ENCODE measurements at regions not wholly inside any gene's neighbourhood (a gene's known extent, or its start where the extent isn't known, plus 50 kb on each side); places are given as distances from the start of the nearest gene placed in this dataset.

DNA sequence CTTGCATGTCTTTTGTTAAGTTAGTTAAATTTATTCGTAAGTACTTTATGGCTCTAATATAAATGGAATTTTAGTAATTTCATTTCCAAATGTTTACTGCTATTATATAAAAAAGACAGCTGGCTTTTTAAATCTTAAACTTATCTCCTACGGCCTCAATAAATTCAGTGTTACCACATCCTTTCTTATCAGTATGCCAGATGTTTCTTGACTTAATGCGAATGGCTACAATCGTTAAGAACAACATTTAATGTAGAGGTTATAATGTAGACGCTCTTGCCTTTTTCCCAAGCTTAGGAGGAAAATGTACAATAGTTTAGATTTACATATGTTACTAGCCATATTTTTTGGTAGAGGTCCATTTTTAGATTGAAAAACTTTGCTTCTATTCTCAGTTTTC, 659.4 kb downstream of the TENT5A start:
- no peak for TF ChIP-seq CTCF (IDR thresholded peaks at IDR 0.05; ENCODE audit: borderline replicate concordance, insufficient read depth, low read depth, low read length)
- H3K4me3 ChIP-seq (ENCODE audit: low read depth, low read length), result no peak overlapping the region

DNA sequence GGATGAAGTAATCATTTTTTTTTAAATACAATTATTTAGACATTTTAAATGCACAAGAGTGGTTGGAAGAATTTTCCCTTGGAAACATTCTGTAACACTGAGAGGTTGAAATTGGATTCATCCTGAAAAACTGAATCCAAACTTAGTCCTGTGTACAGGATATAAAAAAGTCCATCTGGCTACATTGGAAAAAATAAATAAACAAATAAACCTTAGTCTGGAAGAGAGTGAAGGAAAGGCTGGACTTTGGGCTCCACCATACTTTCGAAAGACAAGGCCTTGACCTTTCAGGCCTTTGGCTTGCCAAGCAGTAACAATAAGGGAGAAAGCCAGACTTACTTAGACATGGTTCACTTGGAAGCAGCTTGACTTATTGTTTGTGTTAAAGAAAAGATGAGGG, 664.3 kb downstream of the TENT5A start:
- TF ChIP-seq CTCF (IDR thresholded peaks at IDR 0.05; ENCODE audit: borderline replicate concordance, insufficient read depth, low read depth, low read length), result no peak

GRCh38 chr6:81086991-81087390, 665.5 kb downstream of the TENT5A start:
- no peak for TF ChIP-seq CTCF (IDR thresholded peaks at IDR 0.05; ENCODE audit: borderline replicate concordance, insufficient read depth, low read depth, low read length)
- no peak overlapping the region for H3K4me3 ChIP-seq (ENCODE audit: low read depth, low read length)

More for the DNA sequence above, 664.3 kb downstream of the TENT5A start:
- no peak overlapping the region for H3K4me3 ChIP-seq (ENCODE audit: low read depth, low read length)

DNA sequence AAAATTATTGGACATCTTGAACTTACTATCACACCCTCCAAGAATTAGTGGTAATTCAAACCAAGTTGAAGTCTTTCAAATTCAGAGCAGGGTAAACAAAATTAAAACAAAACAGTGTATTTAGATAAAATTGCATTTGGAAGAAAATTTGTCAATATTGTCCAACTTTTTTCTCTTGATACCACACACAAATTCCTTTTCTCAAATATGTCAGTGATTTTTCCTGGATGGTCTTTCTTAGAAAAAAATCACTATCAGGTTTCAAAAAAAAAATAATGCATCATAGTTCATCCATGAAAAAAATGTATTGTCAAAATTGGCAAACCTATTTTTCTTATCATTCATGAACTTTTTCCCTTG, 667.1 kb downstream of the TENT5A start:
- H3K4me3 ChIP-seq (ENCODE audit: low read depth, low read length), result no peak overlapping the region
- no peak for TF ChIP-seq CTCF (IDR thresholded peaks at IDR 0.05; ENCODE audit: borderline replicate concordance, insufficient read depth, low read depth, low read length)

DNA sequence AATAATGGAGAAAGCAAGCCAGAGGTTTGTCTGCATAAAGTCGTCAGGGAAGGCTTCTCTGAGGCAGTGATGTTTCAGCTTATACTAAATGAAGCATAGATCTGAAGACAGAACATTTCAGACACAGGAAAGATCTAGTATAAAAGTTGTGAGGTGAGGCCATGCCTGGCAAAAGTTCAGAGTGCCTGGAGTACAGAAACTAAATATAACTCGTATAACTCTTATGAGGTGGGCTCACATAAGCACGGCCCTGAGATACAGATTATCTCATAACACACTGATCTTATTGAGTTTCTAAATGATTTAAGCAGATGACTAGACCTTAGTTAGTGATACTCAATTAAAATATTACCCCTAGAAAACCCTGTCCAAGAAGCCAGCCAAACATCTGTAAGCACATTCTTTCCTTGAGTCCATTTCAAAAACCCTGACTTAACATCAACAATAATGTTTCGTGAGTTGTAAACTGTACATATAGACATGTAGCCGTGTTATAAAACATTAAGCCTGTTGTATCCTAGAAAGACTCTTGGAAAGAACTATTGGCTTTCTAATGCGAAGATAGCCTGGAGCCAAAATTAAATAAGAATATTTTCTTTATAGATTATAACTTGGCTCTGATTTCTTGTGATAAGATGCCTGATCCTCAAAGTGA, 667.6 kb downstream of the TENT5A start:
- H3K4me3 ChIP-seq (ENCODE audit: low read depth, low read length), result no peak overlapping the region
- TF ChIP-seq CTCF (IDR thresholded peaks at IDR 0.05; ENCODE audit: borderline replicate concordance, insufficient read depth, low read depth, low read length), result no peak

DNA sequence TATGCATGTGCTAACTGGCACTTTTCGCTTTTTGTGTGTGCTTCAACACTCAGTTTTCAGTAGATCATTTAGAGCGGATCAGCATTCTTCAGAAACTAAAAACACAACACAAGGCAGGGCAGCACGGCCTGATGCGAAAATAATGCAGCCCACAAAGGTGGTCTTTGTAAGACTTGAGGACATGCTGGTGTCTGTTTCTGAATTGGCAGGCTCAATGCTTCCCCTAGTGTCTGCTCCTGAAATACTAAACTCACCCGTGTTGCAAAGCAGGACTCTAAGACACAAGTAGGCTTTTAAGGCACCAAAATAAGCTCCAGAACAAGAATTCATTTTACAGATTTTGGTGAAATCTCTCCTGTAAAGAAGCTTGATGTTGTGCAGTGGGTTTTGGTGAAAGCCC, 676.5 kb downstream of the TENT5A start:
- no peak for TF ChIP-seq CTCF (IDR thresholded peaks at IDR 0.05; ENCODE audit: borderline replicate concordance, insufficient read depth, low read depth, low read length)
- H3K4me3 ChIP-seq (ENCODE audit: low read depth, low read length), result no peak overlapping the region

DNA sequence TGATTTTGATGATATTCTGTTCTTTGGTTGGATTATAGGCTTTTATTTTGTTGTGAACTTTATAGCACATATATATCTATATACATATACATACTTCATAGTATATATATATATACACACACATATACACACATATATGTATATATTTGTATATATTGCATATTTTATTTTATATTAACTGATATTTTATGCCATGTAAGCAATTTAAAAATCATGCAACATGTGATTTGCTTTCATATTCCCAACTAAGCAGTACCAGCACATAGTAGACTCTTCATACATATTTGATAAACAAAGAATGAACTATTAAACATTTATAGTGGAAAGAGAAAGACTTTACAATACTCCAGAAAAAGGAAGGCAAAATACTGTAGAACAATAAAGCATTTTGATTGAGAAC, 679.2 kb downstream of the TENT5A start:
- H3K4me3 ChIP-seq (ENCODE audit: low read depth, low read length), result no peak overlapping the region
- TF ChIP-seq CTCF (IDR thresholded peaks at IDR 0.05; ENCODE audit: borderline replicate concordance, insufficient read depth, low read depth, low read length), result no peak
